Neuronal stem cell (in vitro differentiated cells): ENCODE measurements at regions not wholly inside any gene's neighbourhood (a gene's known extent, or its start where the extent isn't known, plus 50 kb on each side); places are given as distances from the start of the nearest gene placed in this dataset.

ENCODE experiments used
- DNase-seq: peaks from one replicate; pipeline ENCODE4 v3.0.0-alpha.2; 2013; ENCODE audit warnings: low spot score
- H2AFZ ChIP-seq: one replicate; pipeline ENCODE4 v1.6.1; 2013; ENCODE audit warnings: mild to moderate bottlenecking, low read length, inconsistent platforms
- H2AK5ac ChIP-seq: 2 replicates; pipeline ENCODE4 v1.6.1; 2013; ENCODE audit warnings: low read depth, mild to moderate bottlenecking, inconsistent platforms, low read length, moderate library complexity, mixed read lengths
- H2BK120ac ChIP-seq: 2 replicates; pipeline ENCODE4 v1.6.1; 2013; ENCODE audit warnings: low read depth, mild to moderate bottlenecking, inconsistent platforms, low read length, moderate library complexity, mixed read lengths
- H2BK12ac ChIP-seq: one replicate; pipeline ENCODE4 v1.6.1; 2013; ENCODE audit warnings: low read length, inconsistent platforms
- H2BK15ac ChIP-seq: 2 replicates; pipeline ENCODE4 v1.6.1; 2013; ENCODE audit warnings: mild to moderate bottlenecking, low read length, inconsistent platforms, mixed read lengths
- H2BK5ac ChIP-seq: one replicate; pipeline ENCODE4 v1.6.1; 2013; ENCODE audit warnings: inconsistent platforms, mild to moderate bottlenecking, low read length, moderate library complexity
- H3K14ac ChIP-seq: one replicate; pipeline ENCODE4 v1.6.1; 2013; ENCODE audit warnings: low read length, inconsistent platforms
- H3K18ac ChIP-seq: 2 replicates; pipeline ENCODE4 v1.6.1; 2013; ENCODE audit warnings: low read length, inconsistent platforms
- H3K23ac ChIP-seq: 2 replicates; pipeline ENCODE4 v1.6.1; 2013; ENCODE audit warnings: low read depth, mild to moderate bottlenecking, mixed read lengths, low read length, inconsistent platforms; ENCODE audit not compliant: poor library complexity
- H3K27ac ChIP-seq: replicated peaks from 3 replicates; pipeline ENCODE4 v1.5.1; 2013; ENCODE audit warnings: low read length, inconsistent platforms
- H3K27me3 ChIP-seq, 3 experiments: 2 replicates each; pipeline ENCODE4 v1.6.1; 2013; ENCODE audit warnings: low read length in 3 of 3, mild to moderate bottlenecking in 2 of 3, inconsistent platforms in 1 of 3, low read depth in 1 of 3, mixed read lengths in 1 of 3, moderate library complexity in 1 of 3; ENCODE audit not compliant: control insufficient read depth in 3 of 3, insufficient read depth in 3 of 3
- H3K36me3 ChIP-seq, 2 donors: replicated peaks in 1 of 2; 2 replicates each; pipeline ENCODE4 v1.6.1; 2013; ENCODE audit warnings: low read length in 2 of 2; ENCODE audit not compliant: control insufficient read depth in 2 of 2, insufficient read depth in 2 of 2
- H3K4ac ChIP-seq: 2 replicates; pipeline ENCODE4 v1.6.1; 2013; ENCODE audit warnings: inconsistent platforms, mild to moderate bottlenecking, low read length, moderate library complexity
- H3K4me1 ChIP-seq, 2 donors: 1 replicate in 1 of 2; 2 replicates in 1 of 2; pipeline ENCODE4 v1.6.1; 2013; ENCODE audit warnings: low read length in 2 of 2, low read depth in 1 of 2; ENCODE audit not compliant: control insufficient read depth in 2 of 2, insufficient read depth in 1 of 2
- H3K4me2 ChIP-seq: one replicate; pipeline ENCODE4 v1.6.1; 2013; ENCODE audit warnings: mild to moderate bottlenecking, low read length, inconsistent platforms; ENCODE audit not compliant: insufficient read depth, poor library complexity, severe bottlenecking
- H3K4me3 ChIP-seq, 2 donors: 2 replicates each; pipeline ENCODE4 v1.5.1; 2013; ENCODE audit warnings: low read length in 2 of 2, mild to moderate bottlenecking in 2 of 2, inconsistent platforms in 1 of 2, moderate library complexity in 1 of 2
- H3K79me1 ChIP-seq: one replicate; pipeline ENCODE4 v1.6.1; 2013; ENCODE audit warnings: low read depth, mild to moderate bottlenecking, inconsistent platforms, low read length, moderate library complexity
- H3K9ac ChIP-seq: one replicate; pipeline ENCODE4 v1.6.1; 2013; ENCODE audit warnings: mild to moderate bottlenecking, low read depth, low read length, inconsistent platforms; ENCODE audit not compliant: poor library complexity
- H3K9me3 ChIP-seq, 2 donors: replicated peaks in 1 of 2; 2 replicates each; pipeline versions ENCODE3 to v1.6.1; 2013; ENCODE audit warnings: low read length in 2 of 2, mild to moderate bottlenecking in 2 of 2, inconsistent platforms in 1 of 2, low read depth in 1 of 2, mixed read lengths in 1 of 2, moderate library complexity in 1 of 2; ENCODE audit not compliant: control insufficient read depth in 2 of 2, insufficient read depth in 1 of 2
- H4K8ac ChIP-seq: one replicate; pipeline ENCODE4 v1.6.1; 2013; ENCODE audit warnings: low read depth, mild to moderate bottlenecking, inconsistent platforms, low read length, moderate library complexity
- H4K91ac ChIP-seq: one replicate; pipeline ENCODE4 v1.6.1; 2013; ENCODE audit warnings: low read length, low read depth, mild to moderate bottlenecking, inconsistent platforms; ENCODE audit not compliant: poor library complexity
- WGBS, 2 donors: extraction: QIAGEN DNeasy Blood & Tissue Kit; methylation state at CpG; one replicate each; pipeline ENCODE4 v1.1.7; 2013; ENCODE audit warnings: missing lambda C conversion rate in 2 of 2, mixed read lengths in 1 of 2; ENCODE audit not compliant: insufficient read length in 2 of 2, insufficient replicate concordance in 1 of 2; ENCODE audit errors: extremely low coverage in 2 of 2; 5-methylcytosine and 5-hydroxymethylcytosine counted together

DNA sequence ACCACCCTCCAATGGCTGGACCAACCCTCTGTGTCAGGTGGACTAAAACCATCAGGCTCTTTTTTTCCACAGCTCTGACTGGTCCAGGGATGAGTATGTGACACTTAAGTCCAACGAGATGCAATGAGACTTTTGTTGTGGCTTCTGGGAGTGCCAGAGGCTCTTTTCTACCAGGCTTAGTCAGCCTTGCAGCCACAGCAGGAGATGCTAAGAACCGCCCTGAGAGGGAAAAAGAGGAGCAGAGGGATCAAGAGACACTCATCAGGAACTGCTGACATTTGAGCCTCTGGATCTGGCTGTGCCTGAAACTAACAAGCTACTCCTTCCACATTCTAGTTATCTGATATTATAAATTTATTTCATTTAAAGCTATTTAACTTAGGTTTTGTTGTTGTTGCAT lies 270.9 kb upstream of the SULF2 start:
- no peak overlapping the region for H3K14ac ChIP-seq
- H3K79me1 ChIP-seq: no peaks in the 10 kb centered on the region
- H2BK15ac ChIP-seq: no peak overlapping the region
- H2BK12ac ChIP-seq: no peak overlapping the region
- no peak overlapping the region for H4K91ac ChIP-seq
- no peak for DNase-seq
- no peak overlapping the region for H2BK120ac ChIP-seq
- H3K4me3 ChIP-seq: no peak overlapping the region
- H2AFZ ChIP-seq: no peak overlapping the region
- no peak overlapping the region for H4K8ac ChIP-seq
- H3K27me3 ChIP-seq: no peaks in the 10 kb centered on the region
- no peak overlapping the region for H3K4me2 ChIP-seq
- no CpG with 5 or more reads among the region's 2 CpGs for whole genome bisulfite sequencing, 2 donors
- no peak overlapping the region for H3K9ac ChIP-seq
- H3K23ac ChIP-seq: no peak overlapping the region
- no peak overlapping the region for H2AK5ac ChIP-seq
- no peaks in the 10 kb centered on the region for H3K4me1 ChIP-seq
- no peak overlapping the region for H3K27ac ChIP-seq
- no peak overlapping the region for H2BK5ac ChIP-seq
- H3K4ac ChIP-seq: no peak overlapping the region
- H3K36me3 ChIP-seq: no peaks in the 10 kb centered on the region
- H3K9me3 ChIP-seq: peaks cover 8 to 11% of the 10 kb centered on the region in 2 donors
- H3K18ac ChIP-seq: no peak overlapping the region

DNA sequence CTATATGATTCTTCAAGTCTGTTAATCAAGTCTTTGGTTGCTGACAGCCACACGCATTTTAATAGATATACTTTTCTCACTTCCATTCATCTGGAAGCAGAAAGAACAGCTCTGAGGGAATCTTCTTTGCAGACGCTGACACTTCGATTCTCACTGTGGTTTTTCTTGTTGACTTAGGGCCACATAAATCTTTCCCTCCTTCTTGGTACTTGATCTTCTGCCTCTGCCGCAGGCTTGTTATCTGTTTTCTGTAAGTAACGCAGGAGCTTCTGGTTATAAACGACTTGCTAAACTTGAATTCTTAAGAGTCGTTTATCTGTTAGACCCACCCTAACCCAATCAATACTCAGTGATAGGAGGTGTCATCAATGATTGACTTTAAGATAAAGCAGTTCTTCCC lies 268.8 kb upstream of the SULF2 start:
- Histone ChIP-seq H3K23ac (no peak overlapping the region), H3K27ac (no peak overlapping the region), H2AFZ (no peak overlapping the region), H4K91ac (no peak overlapping the region), H2BK12ac (no peak overlapping the region), H2BK15ac (no peak overlapping the region), H4K8ac (no peak overlapping the region), H3K4me3 (no peak overlapping the region), H3K4me2 (no peak overlapping the region), H3K36me3 (no peaks in the 10 kb centered on the region), H3K9ac (no peak overlapping the region), H3K27me3 (no peaks in the 10 kb centered on the region), H2BK120ac (no peak overlapping the region), H3K4me1 (no peaks in the 10 kb centered on the region), H3K4ac (no peak overlapping the region), H2BK5ac (no peak overlapping the region), H3K9me3 (peaks cover 8 to 11% of the 10 kb centered on the region in 2 donors), H3K79me1 (no peaks in the 10 kb centered on the region), H2AK5ac (no peak overlapping the region), H3K18ac (no peak overlapping the region), H3K14ac (no peak overlapping the region)
- WGBS, 2 donors: no CpG with 5 or more reads among the region's 7 CpGs
- DNase-seq: no peak

DNA sequence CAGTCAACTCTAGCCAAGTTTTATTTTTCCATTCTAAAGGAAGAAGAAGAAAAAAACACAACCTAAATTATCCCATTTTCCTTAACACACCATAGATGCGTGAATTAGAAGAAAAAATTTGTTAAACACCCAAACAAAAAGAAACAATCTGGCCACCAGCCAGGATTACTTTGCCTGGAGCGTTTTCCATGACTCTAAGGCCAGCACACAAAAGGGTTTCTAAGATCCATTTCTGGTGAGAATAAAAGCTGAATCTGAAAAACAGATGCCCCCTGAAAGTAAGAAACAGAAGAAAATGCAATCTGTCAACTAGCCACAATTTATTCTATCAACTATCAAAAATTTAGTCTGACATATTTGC lies 267.2 kb upstream of the SULF2 start:
- no peak for DNase-seq
- H3K23ac ChIP-seq: no peak overlapping the region
- no peak overlapping the region for H2BK5ac ChIP-seq
- no peaks in the 10 kb centered on the region for H3K79me1 ChIP-seq
- no peak overlapping the region for H4K91ac ChIP-seq
- no peak overlapping the region for H2BK120ac ChIP-seq
- H3K9ac ChIP-seq: no peak overlapping the region
- H3K4me3 ChIP-seq: no peak overlapping the region
- H3K4ac ChIP-seq: no peak overlapping the region
- no peak overlapping the region for H2AK5ac ChIP-seq
- H3K4me2 ChIP-seq: no peak overlapping the region
- H3K18ac ChIP-seq: no peak overlapping the region
- H2BK12ac ChIP-seq: no peak overlapping the region
- H3K14ac ChIP-seq: no peak overlapping the region
- no peaks in the 10 kb centered on the region for H3K27me3 ChIP-seq
- WGBS, 2 donors: no CpG with 5 or more reads among the region's 2 CpGs
- H3K4me1 ChIP-seq: no peaks in the 10 kb centered on the region
- peaks cover 1 to 4% of the 10 kb centered on the region in 2 donors for H3K9me3 ChIP-seq
- H2BK15ac ChIP-seq: no peak overlapping the region
- no peak overlapping the region for H4K8ac ChIP-seq
- no peaks in the 10 kb centered on the region for H3K36me3 ChIP-seq
- no peak overlapping the region for H2AFZ ChIP-seq
- H3K27ac ChIP-seq: no peak overlapping the region

DNA sequence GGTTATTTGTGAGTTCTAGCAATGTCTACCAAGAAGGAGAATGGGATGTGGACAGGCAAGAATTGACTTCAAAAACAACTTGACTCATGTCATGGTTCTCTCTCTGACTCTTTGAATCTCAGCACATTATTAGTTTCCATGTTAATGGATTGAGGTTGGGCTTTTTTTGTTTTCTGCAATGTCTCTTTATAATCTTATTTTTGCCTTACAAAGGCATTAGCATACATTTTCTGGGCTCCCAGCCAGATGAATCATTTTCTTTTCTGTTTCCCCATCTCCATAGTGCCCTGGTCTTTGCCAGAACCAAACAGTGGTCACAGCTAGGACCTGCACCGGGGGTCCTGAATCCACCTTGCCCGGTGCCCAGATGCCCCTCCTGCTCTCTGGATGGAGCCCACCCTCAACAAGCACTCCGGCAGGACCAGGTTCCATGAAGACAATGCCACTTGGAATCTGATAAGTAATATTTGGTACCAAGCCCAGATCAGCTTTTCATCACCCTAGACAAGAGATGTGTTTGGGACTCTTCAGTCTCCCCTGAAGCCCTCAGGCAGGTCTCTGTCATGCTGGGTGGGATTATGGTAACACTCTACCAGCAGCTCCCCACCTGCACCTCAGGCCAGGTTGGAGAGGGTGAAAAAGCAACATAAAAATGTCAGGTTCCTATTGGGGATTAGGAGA lies 266.7 kb upstream of the SULF2 start:
- Histone ChIP-seq H4K91ac (no peak overlapping the region), H3K23ac (no peak overlapping the region), H3K4ac (no peak overlapping the region), H4K8ac (no peak overlapping the region), H2BK120ac (no peak overlapping the region), H3K18ac (peak overlapping the region; percentile 15), H2BK15ac (no peak overlapping the region), H3K14ac (no peak overlapping the region), H2BK12ac (no peak overlapping the region), H3K27ac (no peak overlapping the region), H2BK5ac (no peak overlapping the region), H2AFZ (no peak overlapping the region), H3K9ac (no peak overlapping the region), H3K27me3 (no peaks in the 10 kb centered on the region), H3K4me1 (no peaks in the 10 kb centered on the region), H3K9me3 (peaks cover 0 to 2% of the 10 kb centered on the region in 2 donors), H3K36me3 (no peaks in the 10 kb centered on the region), H2AK5ac (no peak overlapping the region), H3K4me2 (no peak overlapping the region), H3K4me3 (no peak overlapping the region), H3K79me1 (no peaks in the 10 kb centered on the region)
- DNase-seq: no peak
- whole genome bisulfite sequencing, 2 donors: no CpG with 5 or more reads among the region's 3 CpGs
